M059J (cell line): ENCODE measurements at regions not wholly inside any gene's neighbourhood (a gene's known extent, or its start where the extent isn't known, plus 50 kb on each side); places are given as distances from the start of the nearest gene placed in this dataset.
"Not testable (repeated sequence)": the region's sequence is repeated elsewhere in the genome, so short reads cannot be mapped to it uniquely, and the experiment has no call there.

Source experiments
- DNase-seq: peaks from one replicate; pipeline ENCODE4 v3.0.0-alpha.2; 2012; ENCODE audit warnings: low read depth

DNA sequence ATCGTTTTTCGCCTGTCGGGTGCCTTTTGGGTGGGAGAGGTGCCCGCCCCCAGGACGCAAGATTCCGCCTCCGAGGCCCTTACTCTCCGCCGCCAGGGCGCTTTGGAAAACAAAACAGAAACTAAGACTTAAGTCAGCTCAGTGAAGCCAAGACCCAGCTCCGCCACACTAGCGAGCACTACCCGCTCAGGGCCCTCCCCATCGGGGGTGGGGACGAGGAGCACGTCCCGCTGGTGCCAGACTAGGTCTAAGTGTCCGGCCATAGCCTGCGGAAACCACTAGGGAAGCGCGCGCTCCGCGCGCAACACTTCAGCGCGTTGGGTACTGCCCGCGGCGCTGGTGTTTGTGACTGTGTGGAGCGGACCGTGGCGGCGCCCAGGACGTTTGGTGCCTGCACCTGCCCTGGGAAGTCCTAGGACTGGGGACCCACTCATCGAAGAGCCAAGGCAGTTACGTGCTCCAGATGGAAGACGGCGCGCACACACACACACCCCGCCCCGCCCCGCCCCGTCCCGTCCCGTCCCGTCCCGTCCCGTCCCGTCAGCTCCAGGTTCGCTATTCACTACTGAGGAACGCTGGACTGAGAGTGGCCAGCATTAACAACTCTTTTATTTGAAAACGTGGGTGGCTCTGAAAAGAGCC lies 57.6 kb upstream of the BOLA1 start:
- DNase-seq = not testable (repeated sequence)

GRCh38 chr1:149842458-149843064 lies 56.8 kb upstream of the BOLA1 start:
- DNase-seq = not testable (repeated sequence)

- peak; percentile 23 for DNase-seq
Measured at GRCh38 chr1:149843431-149844041, 55.8 kb upstream of the BOLA1 start.

DNA sequence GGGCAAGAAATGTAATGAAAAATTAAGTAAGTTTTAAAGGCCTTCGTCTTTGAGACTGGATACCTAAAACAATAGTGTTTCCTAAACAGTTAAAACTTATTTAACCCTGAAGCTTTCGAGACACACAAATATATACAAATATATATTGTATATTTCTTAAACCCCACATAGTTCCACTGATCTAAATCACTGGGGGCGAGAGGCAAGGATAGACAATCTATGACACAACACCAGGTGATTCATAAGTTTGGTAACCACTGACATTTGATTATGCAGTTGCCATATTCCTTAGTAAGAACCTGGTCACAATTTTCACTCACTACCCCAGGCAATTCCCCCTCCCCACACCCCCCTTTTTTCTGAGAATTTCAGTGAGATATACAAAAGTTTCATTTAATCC lies 55.3 kb upstream of the BOLA1 start:
- DNase-seq = peak; percentile 81

DNA sequence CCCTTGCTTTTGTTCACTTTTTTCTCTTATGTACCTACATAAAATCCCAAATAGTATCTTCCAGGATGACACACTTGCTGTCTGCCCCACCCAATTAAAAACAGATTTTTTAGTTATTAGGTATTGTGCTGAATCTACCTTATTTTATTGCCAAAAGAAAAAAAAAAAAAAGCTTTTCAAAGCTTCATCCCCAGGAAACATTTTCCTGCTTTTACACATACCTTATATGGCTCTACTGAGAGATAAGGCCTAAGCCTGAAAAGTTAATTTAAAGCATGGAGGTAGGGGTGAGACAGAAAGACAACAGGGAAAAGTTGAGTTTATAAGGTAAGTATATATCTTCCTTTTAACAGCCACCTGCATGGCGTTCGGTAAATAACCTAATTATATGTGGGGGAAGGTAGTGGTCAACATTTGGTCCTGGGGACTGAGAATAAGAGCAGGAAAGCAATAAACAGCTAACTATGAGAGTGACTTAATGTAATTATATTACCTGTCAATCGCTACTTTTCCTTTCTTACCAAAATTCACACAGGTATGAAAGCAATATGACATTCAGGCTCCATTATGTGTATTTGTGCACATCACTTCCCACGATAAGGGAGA lies 54.6 kb upstream of the BOLA1 start:
- peak; percentile 1 for DNase-seq

DNA sequence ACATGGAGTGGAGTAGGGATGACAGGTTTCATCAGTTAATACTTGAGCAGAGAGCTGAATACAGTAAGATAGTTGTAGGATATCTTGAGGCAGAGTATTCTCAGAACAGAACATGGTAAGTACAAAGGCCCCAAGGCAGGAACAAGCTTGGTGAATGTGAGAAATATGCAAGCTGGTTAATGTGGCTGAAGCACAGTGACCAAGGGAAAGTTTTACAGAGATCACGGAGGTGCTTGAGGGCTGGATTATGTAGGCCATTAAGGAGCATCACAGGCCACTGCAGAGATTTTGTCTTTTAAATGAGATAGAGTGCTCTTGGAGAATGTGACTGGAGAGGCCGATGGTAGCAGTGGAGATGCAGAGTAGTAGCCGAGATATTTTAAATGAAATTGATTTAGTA lies 54.0 kb upstream of the BOLA1 start:
- DNase-seq = peak; percentile 55

- peak; percentile 5 for DNase-seq
Measured at GRCh38 chr1:149846042-149846441, 53.3 kb upstream of the BOLA1 start.

GRCh38 chr1:149846593-149847466 lies 52.5 kb upstream of the BOLA1 start:
- DNase-seq = peak; percentile 8

GRCh38 chr1:149848340-149849110 lies 50.8 kb upstream of the BOLA1 start:
- peak; percentile 53 for DNase-seq

- peak; percentile 47 for DNase-seq
Measured at GRCh38 chr1:149849111-149849946, 50.0 kb upstream of the BOLA1 start.
